ENCODE measurements at regions not wholly inside any gene's neighbourhood (a gene's known extent, or its start where the extent isn't known, plus 50 kb on each side); places are given as distances from the start of the nearest gene placed in this dataset.

DNA sequence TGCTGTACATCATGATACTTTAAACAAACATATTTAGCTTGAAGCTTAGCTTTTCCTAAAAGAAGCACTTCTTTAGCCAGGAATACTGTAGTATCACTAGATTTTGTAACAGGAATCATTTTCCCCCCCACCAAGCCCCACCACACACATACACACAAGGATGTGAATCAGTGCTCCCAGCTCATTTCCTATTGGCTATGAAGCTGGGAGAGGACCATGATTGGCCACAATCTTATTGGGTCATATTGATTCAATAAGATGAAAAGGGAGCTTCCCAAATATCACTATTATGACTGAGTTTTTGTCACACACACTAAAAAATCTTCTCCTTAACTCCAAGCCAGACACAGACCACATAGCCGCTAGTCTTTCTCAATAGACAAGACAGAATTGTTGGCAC lies 140.5 kb upstream of the TNFAIP3 start:
- Mint-ChIP-seq H3K27ac (ENCODE audit: unreplicated experiment) (no peak overlapping the region), H3K9me3 (ENCODE audit: unreplicated experiment) (peaks cover 15% of the 10 kb centered on the region), H3K27me3 (ENCODE audit: insufficient read depth, unreplicated experiment) (no peaks in the 10 kb centered on the region), H3K4me3 (ENCODE audit: unreplicated experiment) (no peak overlapping the region), H3K4me1 (ENCODE audit: low read depth, unreplicated experiment) (peaks cover 46% of the 10 kb centered on the region), H3K36me3 (ENCODE audit: insufficient read depth, unreplicated experiment) (peaks cover 11% of the 10 kb centered on the region)
- ChIA-PET CTCF (interaction anchor here (0.6 kb wide), 1 partner anchor 28 kb away, joined by 3 read pairs; no protein-coding TSS in a partner anchor), POLR2A (no interaction called here)
- peaks cover 76% of the 10 kb centered on the region for H3K4me1 ChIP-seq
- TF ChIP-seq, protein P1, sequence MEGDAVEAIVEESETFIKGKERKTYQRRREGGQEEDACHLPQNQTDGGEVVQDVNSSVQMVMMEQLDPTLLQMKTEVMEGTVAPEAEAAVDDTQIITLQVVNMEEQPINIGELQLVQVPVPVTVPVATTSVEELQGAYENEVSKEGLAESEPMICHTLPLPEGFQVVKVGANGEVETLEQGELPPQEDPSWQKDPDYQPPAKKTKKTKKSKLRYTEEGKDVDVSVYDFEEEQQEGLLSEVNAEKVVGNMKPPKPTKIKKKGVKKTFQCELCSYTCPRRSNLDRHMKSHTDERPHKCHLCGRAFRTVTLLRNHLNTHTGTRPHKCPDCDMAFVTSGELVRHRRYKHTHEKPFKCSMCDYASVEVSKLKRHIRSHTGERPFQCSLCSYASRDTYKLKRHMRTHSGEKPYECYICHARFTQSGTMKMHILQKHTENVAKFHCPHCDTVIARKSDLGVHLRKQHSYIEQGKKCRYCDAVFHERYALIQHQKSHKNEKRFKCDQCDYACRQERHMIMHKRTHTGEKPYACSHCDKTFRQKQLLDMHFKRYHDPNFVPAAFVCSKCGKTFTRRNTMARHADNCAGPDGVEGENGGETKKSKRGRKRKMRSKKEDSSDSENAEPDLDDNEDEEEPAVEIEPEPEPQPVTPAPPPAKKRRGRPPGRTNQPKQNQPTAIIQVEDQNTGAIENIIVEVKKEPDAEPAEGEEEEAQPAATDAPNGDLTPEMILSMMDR (IDR thresholded peaks at IDR 0.05; ENCODE audit: insufficient read depth in 1 of 2, low read depth in 1 of 2, low read length in 1 of 2, severe bottlenecking in 1 of 2, unreplicated experiment in 1 of 2), result no peak
- no peaks in the 10 kb centered on the region for H3K27me3 ChIP-seq (replicated peaks; ENCODE audit: control insufficient read depth, insufficient read depth, low read length)
- no peaks in the 10 kb centered on the region for H3K9me3 ChIP-seq
- DNase-seq, result no peak
- no peak overlapping the region for H3K4me3 ChIP-seq (ENCODE audit: low read depth, low read length)
- BruUV-seq (replicated peaks), result no TSS peak
- no peaks in the 10 kb centered on the region for H3K36me3 ChIP-seq (ENCODE audit: control insufficient read depth, insufficient read depth, low read length)
- intact Hi-C loops (cut with micrococcal nuclease; ENCODE audit: unreplicated experiment), result no loop called here

DNA sequence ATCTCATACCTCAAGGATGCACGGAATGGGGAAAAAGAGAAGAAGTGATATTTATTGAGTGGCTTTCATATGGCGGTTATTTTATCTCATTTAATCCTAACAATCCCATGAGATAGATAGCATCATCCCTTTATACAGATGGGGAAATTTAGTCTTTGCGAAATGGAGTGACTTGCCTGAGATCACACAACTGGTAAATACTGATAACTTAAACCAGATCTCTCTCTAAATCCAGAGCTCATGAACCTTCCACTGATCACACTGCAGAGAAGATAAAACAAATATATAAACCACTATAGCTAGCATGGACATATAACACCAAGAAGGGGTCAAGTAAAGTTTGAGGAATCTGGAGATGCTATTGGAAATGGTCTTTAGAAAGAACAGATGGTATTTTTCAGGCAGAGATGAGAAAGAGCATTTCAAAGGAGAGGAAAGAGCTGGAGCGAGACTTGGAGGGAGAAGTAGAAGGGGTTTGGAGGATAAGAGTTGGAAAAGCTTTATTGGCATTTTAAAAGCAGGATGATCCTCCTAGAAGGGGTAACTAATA lies 139.8 kb upstream of the TNFAIP3 start:
- DNase-seq, result no peak
- H3K36me3 ChIP-seq (ENCODE audit: control insufficient read depth, insufficient read depth, low read length), result no peaks in the 10 kb centered on the region
- Mint-ChIP-seq H3K27me3 (ENCODE audit: insufficient read depth, unreplicated experiment) (no peaks in the 10 kb centered on the region), H3K36me3 (ENCODE audit: insufficient read depth, unreplicated experiment) (peaks cover 14% of the 10 kb centered on the region), H3K4me3 (ENCODE audit: unreplicated experiment) (no peak overlapping the region), H3K4me1 (ENCODE audit: low read depth, unreplicated experiment) (peaks cover 53% of the 10 kb centered on the region), H3K9me3 (ENCODE audit: unreplicated experiment) (peaks cover 15% of the 10 kb centered on the region), H3K27ac (ENCODE audit: unreplicated experiment) (no peak overlapping the region)
- no peaks in the 10 kb centered on the region for H3K27me3 ChIP-seq (replicated peaks; ENCODE audit: control insufficient read depth, insufficient read depth, low read length)
- peaks cover 76% of the 10 kb centered on the region for H3K4me1 ChIP-seq
- intact Hi-C loops (cut with micrococcal nuclease; ENCODE audit: unreplicated experiment), result no loop called here
- BruUV-seq (replicated peaks), result no TSS peak
- TF ChIP-seq, protein P1 (IDR thresholded peaks at IDR 0.05; ENCODE audit: insufficient read depth in 1 of 2, low read depth in 1 of 2, low read length in 1 of 2, severe bottlenecking in 1 of 2, unreplicated experiment in 1 of 2), result no peak
- ChIA-PET CTCF (interaction anchor here (0.6 kb wide), 1 partner anchor 27 kb away, joined by 3 read pairs; no protein-coding TSS in a partner anchor), POLR2A (no interaction called here)
- no peak overlapping the region for H3K4me3 ChIP-seq (ENCODE audit: low read depth, low read length)
- no peaks in the 10 kb centered on the region for H3K9me3 ChIP-seq

DNA sequence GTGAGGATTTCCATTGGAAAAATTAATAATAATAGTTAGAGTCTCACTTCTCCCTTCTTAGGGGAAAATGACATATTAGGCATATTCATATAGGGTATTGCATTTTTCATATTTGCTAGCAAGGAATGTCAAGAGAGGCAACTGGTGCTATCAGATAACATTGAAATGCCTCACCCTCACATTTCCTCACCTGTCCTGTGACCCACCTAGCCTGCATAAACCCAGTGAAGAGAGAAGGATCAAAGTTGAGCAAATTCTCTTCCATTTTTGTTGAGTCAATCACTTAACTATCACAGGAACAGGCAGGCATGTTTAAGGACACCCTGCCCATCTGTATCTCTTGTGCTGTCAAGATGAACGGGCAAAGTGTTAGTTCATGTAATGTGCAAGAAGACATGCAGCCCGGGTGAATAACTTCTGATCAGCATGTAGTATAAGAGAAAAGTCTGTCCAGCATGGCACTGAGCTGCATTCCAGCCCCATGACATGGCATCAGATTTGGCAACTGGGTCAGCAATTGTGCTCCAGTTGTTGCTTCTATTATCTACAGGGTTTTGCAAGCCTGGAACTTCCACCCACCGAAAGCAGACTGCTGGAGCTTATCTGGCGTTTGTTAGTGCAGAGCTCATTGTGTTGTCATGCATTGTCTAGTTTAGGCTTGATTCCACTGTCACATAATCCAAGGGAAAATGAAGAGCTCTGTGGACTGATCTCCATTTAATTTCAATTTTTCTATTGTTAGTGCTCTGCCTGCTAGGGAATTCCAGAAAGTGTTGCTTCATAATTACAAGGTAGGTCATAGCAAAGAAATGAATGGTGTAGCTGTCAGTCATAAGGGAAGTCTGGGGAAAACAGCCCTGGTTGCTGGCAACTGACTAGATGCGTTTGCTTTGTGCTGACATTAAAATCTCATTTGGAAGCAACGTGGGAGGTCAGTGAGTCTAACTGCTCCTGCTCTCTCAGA lies 138.4 kb upstream of the TNFAIP3 start:
- Mint-ChIP-seq H3K27ac (ENCODE audit: unreplicated experiment) (peak overlapping the region; percentile 46), H3K27me3 (ENCODE audit: insufficient read depth, unreplicated experiment) (no peaks in the 10 kb centered on the region), H3K36me3 (ENCODE audit: insufficient read depth, unreplicated experiment) (peaks cover 7% of the 10 kb centered on the region), H3K4me1 (ENCODE audit: low read depth, unreplicated experiment) (peaks cover 45% of the 10 kb centered on the region), H3K9me3 (ENCODE audit: unreplicated experiment) (peaks cover 15% of the 10 kb centered on the region), H3K4me3 (ENCODE audit: unreplicated experiment) (no peak overlapping the region)
- no peaks in the 10 kb centered on the region for H3K9me3 ChIP-seq
- no peaks in the 10 kb centered on the region for H3K36me3 ChIP-seq (ENCODE audit: control insufficient read depth, insufficient read depth, low read length)
- H3K4me3 ChIP-seq (ENCODE audit: low read depth, low read length), result no peak overlapping the region
- no peaks in the 10 kb centered on the region for H3K27me3 ChIP-seq (replicated peaks; ENCODE audit: control insufficient read depth, insufficient read depth, low read length)
- TF ChIP-seq, protein P1 (IDR thresholded peaks at IDR 0.05; ENCODE audit: insufficient read depth in 1 of 2, low read depth in 1 of 2, low read length in 1 of 2, severe bottlenecking in 1 of 2, unreplicated experiment in 1 of 2), result no peak
- no TSS peak for BruUV-seq (replicated peaks)
- POLR2A ChIA-PET, result no interaction called here
- H3K4me1 ChIP-seq, result peaks cover 69% of the 10 kb centered on the region
- intact Hi-C loops (cut with micrococcal nuclease; ENCODE audit: unreplicated experiment), result no loop called here
- CTCF ChIA-PET, result interaction anchor here (0.9 to 1.3 kb wide), 3 partner anchors 21 to 139 kb away, joined by 3 to 5 read pairs (median 3); partner anchors contain the start of gene TNFAIP3
- peak in 1 of 2 experiments; percentile 24 for DNase-seq

Measured in Caco-2 (cell line).